ENCODE measurements at regions not wholly inside any gene's neighbourhood (a gene's known extent, or its start where the extent isn't known, plus 50 kb on each side); places are given as distances from the start of the nearest gene placed in this dataset.

DNA sequence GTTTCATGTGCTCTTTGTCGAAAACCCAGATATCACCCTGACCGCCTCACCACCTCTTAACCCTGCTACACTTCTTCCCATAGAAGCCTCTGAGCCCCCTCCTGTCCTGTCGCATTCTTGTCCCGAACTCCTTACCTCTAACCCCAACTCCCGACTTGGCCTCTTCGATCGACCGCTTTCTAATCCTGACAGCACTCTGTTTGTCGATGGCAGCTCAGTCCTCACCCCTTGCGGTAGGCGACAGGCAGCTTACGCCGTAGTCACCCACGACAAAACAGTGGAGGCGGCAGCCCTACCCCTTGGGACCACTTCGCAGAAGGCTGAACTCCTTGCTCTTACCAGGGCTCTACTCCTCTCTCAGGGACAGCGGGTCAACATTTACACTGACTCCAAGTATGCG is 961.7 kb downstream of the RPA4 start:
- Mint-ChIP-seq H3K36me3 (peaks cover 8% of the 10 kb centered on the region), H3K9me3 (peaks cover 20% of the 10 kb centered on the region)

GRCh38 chrX:97846228-97846627 is 962.5 kb downstream of the RPA4 start:
- Mint-ChIP-seq H3K4me1 (ENCODE audit: unreplicated experiment) (no peaks in the 10 kb centered on the region), H3K36me3 (peaks cover 8% of the 10 kb centered on the region), H3K9me3 (peaks cover 20% of the 10 kb centered on the region), H3K27me3 (no peaks in the 10 kb centered on the region), H3K4me3 (no peak overlapping the region), H3K27ac (no peak overlapping the region)
- no peak for TF ChIP-seq CTCF (conservative IDR thresholded peaks at IDR 0.05)
- DNase-seq (ENCODE audit: extremely low spot score, unreplicated experiment): no peak

More for the DNA sequence above, 961.7 kb downstream of the RPA4 start:
- Mint-ChIP-seq H3K27ac (no peak overlapping the region), H3K4me3 (no peak overlapping the region), H3K27me3 (no peaks in the 10 kb centered on the region), H3K4me1 (ENCODE audit: unreplicated experiment) (no peaks in the 10 kb centered on the region)
- no peak for TF ChIP-seq CTCF (conservative IDR thresholded peaks at IDR 0.05)
- DNase-seq (ENCODE audit: extremely low spot score, unreplicated experiment): no peak

DNA sequence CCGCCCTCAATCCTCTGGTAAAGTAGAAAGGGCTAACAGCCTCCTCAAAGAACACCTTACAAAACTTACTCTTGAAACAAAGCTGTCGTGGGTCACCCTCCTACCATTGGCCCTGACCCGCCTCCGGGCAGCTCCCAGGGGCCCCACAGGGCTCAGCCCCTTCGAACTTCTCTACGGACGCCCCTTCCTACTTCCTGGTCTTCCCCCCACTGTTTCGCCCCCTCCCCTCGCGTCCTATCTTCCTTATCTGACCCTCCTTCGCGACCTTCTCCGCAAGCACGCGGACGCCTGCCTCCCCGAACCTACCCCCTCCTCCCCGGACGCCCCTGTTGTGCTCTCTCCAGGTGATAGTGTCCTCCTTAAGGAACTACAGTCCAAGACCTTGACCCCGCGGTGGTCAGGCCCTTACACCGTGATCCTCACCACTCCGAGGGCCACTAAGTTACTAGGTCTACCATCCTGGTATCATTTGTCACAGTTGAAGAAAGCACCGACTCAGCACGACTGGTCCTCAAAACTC is 963.1 kb downstream of the RPA4 start:
- Mint-ChIP-seq H3K27ac (no peak overlapping the region), H3K36me3 (peaks cover 8% of the 10 kb centered on the region), H3K4me1 (ENCODE audit: unreplicated experiment) (no peaks in the 10 kb centered on the region), H3K4me3 (no peak overlapping the region), H3K27me3 (no peaks in the 10 kb centered on the region), H3K9me3 (peaks cover 20% of the 10 kb centered on the region)
- TF ChIP-seq CTCF (conservative IDR thresholded peaks at IDR 0.05): no peak
- no peak for DNase-seq (ENCODE audit: extremely low spot score, unreplicated experiment)

GRCh38 chrX:97847885-97848679 is 964.4 kb downstream of the RPA4 start:
- Mint-ChIP-seq H3K4me3 (no peak overlapping the region), H3K27me3 (no peaks in the 10 kb centered on the region), H3K9me3 (peaks cover 20% of the 10 kb centered on the region), H3K36me3 (peaks cover 8% of the 10 kb centered on the region), H3K27ac (no peak overlapping the region), H3K4me1 (ENCODE audit: unreplicated experiment) (no peaks in the 10 kb centered on the region)
- DNase-seq (ENCODE audit: extremely low spot score, unreplicated experiment): no peak
- no peak for TF ChIP-seq CTCF (conservative IDR thresholded peaks at IDR 0.05)

DNA sequence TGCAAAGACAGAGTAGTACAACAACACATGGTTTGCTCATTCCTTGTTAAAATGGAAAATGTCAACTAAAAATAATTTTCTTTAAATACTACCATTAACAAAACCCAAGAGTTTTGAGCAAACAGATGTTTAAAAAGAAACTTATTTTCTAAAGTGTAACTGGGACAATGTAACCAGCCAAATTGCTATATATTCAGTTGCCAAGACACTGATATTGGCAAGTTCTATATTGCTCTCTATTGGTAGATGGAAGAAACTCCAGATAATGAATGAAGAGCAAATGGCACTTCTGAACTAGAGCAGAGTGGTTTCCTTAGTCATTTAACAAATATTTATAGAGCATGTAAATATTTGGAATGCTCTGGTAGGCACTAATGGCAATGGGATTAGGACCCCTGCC is 966.2 kb downstream of the RPA4 start:
- Mint-ChIP-seq H3K36me3 (peaks cover 3% of the 10 kb centered on the region), H3K27me3 (no peaks in the 10 kb centered on the region), H3K27ac (no peak overlapping the region), H3K4me1 (ENCODE audit: unreplicated experiment) (no peaks in the 10 kb centered on the region), H3K9me3 (peaks cover 11% of the 10 kb centered on the region), H3K4me3 (no peak overlapping the region)
- TF ChIP-seq CTCF (conservative IDR thresholded peaks at IDR 0.05): no peak
- no peak for DNase-seq (ENCODE audit: extremely low spot score, unreplicated experiment)

Data from type B pancreatic cell (in vitro differentiated cells).